ENCODE measurements at regions not wholly inside any gene's neighbourhood (a gene's known extent, or its start where the extent isn't known, plus 50 kb on each side); places are given as distances from the start of the nearest gene placed in this dataset.

DNA sequence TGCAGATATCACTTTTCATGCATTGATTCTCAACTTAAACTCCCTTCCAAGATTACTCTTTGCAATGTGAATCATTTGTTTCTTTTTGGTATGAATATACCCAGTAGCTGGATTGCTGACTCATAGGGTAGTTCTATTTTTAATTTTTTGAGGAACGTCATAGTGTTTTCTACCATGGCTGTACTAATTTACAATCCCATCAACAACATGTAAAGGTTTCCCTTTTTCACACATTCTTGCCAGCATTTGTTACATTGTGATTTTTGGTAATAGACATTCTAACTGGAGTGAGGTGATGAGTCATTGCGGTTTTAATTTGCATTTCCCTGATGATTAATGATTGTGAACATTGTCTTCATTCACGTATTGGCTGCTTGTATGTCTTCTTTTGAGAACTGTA, 126.7 kb downstream of the VCY1B start:
- TF ChIP-seq, protein P1, sequence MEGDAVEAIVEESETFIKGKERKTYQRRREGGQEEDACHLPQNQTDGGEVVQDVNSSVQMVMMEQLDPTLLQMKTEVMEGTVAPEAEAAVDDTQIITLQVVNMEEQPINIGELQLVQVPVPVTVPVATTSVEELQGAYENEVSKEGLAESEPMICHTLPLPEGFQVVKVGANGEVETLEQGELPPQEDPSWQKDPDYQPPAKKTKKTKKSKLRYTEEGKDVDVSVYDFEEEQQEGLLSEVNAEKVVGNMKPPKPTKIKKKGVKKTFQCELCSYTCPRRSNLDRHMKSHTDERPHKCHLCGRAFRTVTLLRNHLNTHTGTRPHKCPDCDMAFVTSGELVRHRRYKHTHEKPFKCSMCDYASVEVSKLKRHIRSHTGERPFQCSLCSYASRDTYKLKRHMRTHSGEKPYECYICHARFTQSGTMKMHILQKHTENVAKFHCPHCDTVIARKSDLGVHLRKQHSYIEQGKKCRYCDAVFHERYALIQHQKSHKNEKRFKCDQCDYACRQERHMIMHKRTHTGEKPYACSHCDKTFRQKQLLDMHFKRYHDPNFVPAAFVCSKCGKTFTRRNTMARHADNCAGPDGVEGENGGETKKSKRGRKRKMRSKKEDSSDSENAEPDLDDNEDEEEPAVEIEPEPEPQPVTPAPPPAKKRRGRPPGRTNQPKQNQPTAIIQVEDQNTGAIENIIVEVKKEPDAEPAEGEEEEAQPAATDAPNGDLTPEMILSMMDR (IDR thresholded peaks at IDR 0.05; ENCODE audit: extremely low read depth in 1 of 2, insufficient read depth in 1 of 2, low read depth in 1 of 2, low read length in 2 of 2), result no peak
- no peak for TF ChIP-seq EZH2 (IDR thresholded peaks at IDR 0.05; ENCODE audit: borderline replicate concordance, low read depth, low read length, severe bottlenecking)
- TF ChIP-seq, protein P2, sequence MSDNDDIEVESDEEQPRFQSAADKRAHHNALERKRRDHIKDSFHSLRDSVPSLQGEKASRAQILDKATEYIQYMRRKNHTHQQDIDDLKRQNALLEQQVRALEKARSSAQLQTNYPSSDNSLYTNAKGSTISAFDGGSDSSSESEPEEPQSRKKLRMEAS (IDR thresholded peaks at IDR 0.05; ENCODE audit: insufficient read depth, insufficient read length), result no peak
- TF ChIP-seq POLR2A (IDR thresholded peaks at IDR 0.05; ENCODE audit: low read depth, low read length), result no peak

Measured in endothelial cell of umbilical vein (primary cell).